Ovary (tissue), 3 donors: ENCODE measurements at regions not wholly inside any gene's neighbourhood (a gene's known extent, or its start where the extent isn't known, plus 50 kb on each side); places are given as distances from the start of the nearest gene placed in this dataset.

Experiments used
- POLR2A ChIP-seq: fragments of 450-650 bp; IDR thresholded peaks from one replicate; pipeline ENCODE4 v1.6.1; 2017; ENCODE audit warnings: antibody characterized with exemption, mild to moderate bottlenecking, moderate library complexity
- TF ChIP-seq, protein P1 (sequence below), 3 donors: fragments of 450-650 bp in 2 of 3; fragments of 200-600 bp in 1 of 3; IDR thresholded peaks; one replicate each; pipeline versions ENCODE4 v1.5.1 to v1.8.0; 2016 to 2022; ENCODE audit warnings: antibody characterized with exemption in 3 of 3, mild to moderate bottlenecking in 1 of 3
- donor health status: DM: no; HTN: no; CAD: no.

DNA sequence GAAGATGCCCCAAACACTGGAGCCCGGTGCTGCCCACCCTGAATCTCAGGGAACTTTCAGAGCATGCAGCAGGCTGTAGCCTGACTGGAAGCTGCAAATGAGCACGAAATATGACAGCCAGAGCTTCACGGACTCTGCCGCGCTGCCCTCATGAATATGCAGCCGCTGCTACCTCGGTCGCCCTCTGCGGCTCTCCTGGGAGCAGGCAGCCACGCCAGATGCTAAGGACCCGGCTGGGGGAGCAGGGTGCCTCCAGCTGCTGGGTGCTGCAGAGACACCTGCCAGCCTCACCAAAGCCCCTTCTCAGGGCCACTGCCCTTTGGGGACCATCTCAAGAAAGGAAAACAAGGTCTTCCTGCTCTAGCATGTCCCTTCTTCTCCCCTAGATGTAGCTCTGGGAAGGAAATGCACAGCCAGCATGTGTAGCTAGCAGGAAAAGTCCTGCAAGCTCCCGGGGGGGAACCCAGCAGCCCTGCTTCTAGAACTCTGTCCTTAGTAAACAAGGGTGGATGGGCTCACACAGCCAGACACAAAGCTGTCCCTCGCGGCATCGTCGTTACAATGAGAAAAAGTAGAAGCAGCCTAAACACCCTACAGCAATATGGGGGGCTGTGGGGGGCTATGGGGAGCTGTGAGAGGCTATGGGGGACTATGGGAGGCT lies 56.8 kb upstream of the OLFM1 start:
- TF ChIP-seq, protein P1, sequence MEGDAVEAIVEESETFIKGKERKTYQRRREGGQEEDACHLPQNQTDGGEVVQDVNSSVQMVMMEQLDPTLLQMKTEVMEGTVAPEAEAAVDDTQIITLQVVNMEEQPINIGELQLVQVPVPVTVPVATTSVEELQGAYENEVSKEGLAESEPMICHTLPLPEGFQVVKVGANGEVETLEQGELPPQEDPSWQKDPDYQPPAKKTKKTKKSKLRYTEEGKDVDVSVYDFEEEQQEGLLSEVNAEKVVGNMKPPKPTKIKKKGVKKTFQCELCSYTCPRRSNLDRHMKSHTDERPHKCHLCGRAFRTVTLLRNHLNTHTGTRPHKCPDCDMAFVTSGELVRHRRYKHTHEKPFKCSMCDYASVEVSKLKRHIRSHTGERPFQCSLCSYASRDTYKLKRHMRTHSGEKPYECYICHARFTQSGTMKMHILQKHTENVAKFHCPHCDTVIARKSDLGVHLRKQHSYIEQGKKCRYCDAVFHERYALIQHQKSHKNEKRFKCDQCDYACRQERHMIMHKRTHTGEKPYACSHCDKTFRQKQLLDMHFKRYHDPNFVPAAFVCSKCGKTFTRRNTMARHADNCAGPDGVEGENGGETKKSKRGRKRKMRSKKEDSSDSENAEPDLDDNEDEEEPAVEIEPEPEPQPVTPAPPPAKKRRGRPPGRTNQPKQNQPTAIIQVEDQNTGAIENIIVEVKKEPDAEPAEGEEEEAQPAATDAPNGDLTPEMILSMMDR (IDR thresholded peaks at IDR 0.05), result no peak
- TF ChIP-seq POLR2A, result no peak
